Endothelial cell of umbilical vein (primary cell): ENCODE measurements at regions not wholly inside any gene's neighbourhood (a gene's known extent, or its start where the extent isn't known, plus 50 kb on each side); places are given as distances from the start of the nearest gene placed in this dataset.

Source experiments
- BruUV-seq: library from RNA; stranded (reverse); fragments of 400-500 nt; replicated peaks from 2 replicates; lab custom pipeline; 2021; lab: Mats Ljungman, UMichigan
- CTCF ChIA-PET: fragments of 300-600, 350-600 bp; sonication (Branson Sonifier 250); formaldehyde crosslinking; loops from one replicate; lab custom pipeline; 2021; ENCODE audit warnings: antibody characterized with exemption, inconsistent platforms; lab: Charles Lee
- POLR2A ChIA-PET: fragments of 300-600, 350-600 bp; sonication (Branson Sonifier 250); formaldehyde crosslinking; loops from one replicate; lab custom pipeline; 2021; ENCODE audit warnings: antibody characterized with exemption, inconsistent platforms; lab: Charles Lee
- DNase-seq: peaks from one replicate; pipeline ENCODE4 v3.0.0-alpha.2; 2011; ENCODE audit warnings: low read depth, low spot score
- FAIRE-seq: peaks from 2 replicates; lab custom pipeline; 2011; peaks lifted over from hg19 to GRCh38; lab: Jason Lieb, UNC
- H2AFZ ChIP-seq: 2 replicates; pipeline ENCODE4 v1.6.0; 2012; ENCODE audit warnings: low read depth, low read length, control low read depth, inconsistent platforms
- H3K27ac ChIP-seq: 2 replicates; pipeline ENCODE4 v1.5.1; 2011; ENCODE audit warnings: low read depth, mild to moderate bottlenecking, control low read depth, low read length, moderate library complexity; ENCODE audit not compliant: insufficient read depth
- H3K27me3 ChIP-seq, 2 experiments: 2 replicates each; pipeline versions ENCODE4 v1.6.0 to v1.6.1; 2011; ENCODE audit warnings: low read length in 2 of 2, mixed read lengths in 1 of 2; ENCODE audit not compliant: control insufficient read depth in 2 of 2, insufficient read depth in 2 of 2
- H3K36me3 ChIP-seq, 2 experiments: 2 replicates in 1 of 2; 3 replicates in 1 of 2; pipeline ENCODE4 v1.5.1; 2011; ENCODE audit warnings: low read length in 2 of 2, mild to moderate bottlenecking in 1 of 2, moderate library complexity in 1 of 2; ENCODE audit not compliant: control insufficient read depth in 2 of 2, insufficient read depth in 2 of 2; ENCODE audit errors: extremely low read depth in 1 of 2
- H3K4me1 ChIP-seq: 3 replicates; pipeline ENCODE4 v1.5.1; 2011; ENCODE audit warnings: mild to moderate bottlenecking, low read length; ENCODE audit not compliant: control insufficient read depth, insufficient read depth; ENCODE audit errors: extremely low read depth
- H3K4me2 ChIP-seq: 2 replicates; pipeline ENCODE4 v1.6.1; 2011; ENCODE audit warnings: low read length, control low read depth, mixed read lengths; ENCODE audit not compliant: insufficient read depth
- H3K4me3 ChIP-seq, 3 experiments: fragments of 200-600 bp in 1 of 3; sonication (generic), shearing (Covaris generic) in 1 of 3; replicated peaks in 1 of 3; 2 replicates each; pipeline ENCODE4 v1.5.1; 2011 to 2016; ENCODE audit warnings: control low read depth in 3 of 3, low read length in 3 of 3, mild to moderate bottlenecking in 2 of 3, inconsistent platforms in 1 of 3, low read depth in 1 of 3, moderate library complexity in 1 of 3; ENCODE audit not compliant: insufficient read depth in 1 of 3
- H3K79me2 ChIP-seq: 2 replicates; pipeline ENCODE4 v1.6.0; 2012; ENCODE audit warnings: low read length, inconsistent platforms; ENCODE audit not compliant: control insufficient read depth, insufficient read depth
- H3K9ac ChIP-seq: replicated peaks from 2 replicates; pipeline ENCODE3; 2011; ENCODE audit warnings: low read length, control low read depth; ENCODE audit not compliant: insufficient read depth; ENCODE audit errors: extremely low read depth
- H3K9me1 ChIP-seq: replicated peaks from 3 replicates; pipeline ENCODE4 v1.6.0; 2011; ENCODE audit warnings: mild to moderate bottlenecking, low read length; ENCODE audit not compliant: control insufficient read depth, insufficient read depth; ENCODE audit errors: extremely low read depth
- H3K9me3 ChIP-seq: replicated peaks from 2 replicates; pipeline ENCODE4 v1.5.1; 2012; ENCODE audit warnings: low read length, inconsistent platforms; ENCODE audit not compliant: control insufficient read depth, insufficient read depth
- H4K20me1 ChIP-seq: replicated peaks from 2 replicates; pipeline ENCODE3; 2011; ENCODE audit warnings: mild to moderate bottlenecking, low read length; ENCODE audit not compliant: control insufficient read depth, insufficient read depth; ENCODE audit errors: extremely low read depth
- CTCF ChIP-seq, 2 donors: IDR thresholded peaks; 1 replicate in 1 of 2; 2 replicates in 1 of 2; pipeline ENCODE4 v1.5.1; 2011; ENCODE audit warnings: low read length in 2 of 2, mild to moderate bottlenecking in 2 of 2, moderate library complexity in 2 of 2, control low read depth in 1 of 2, inconsistent platforms in 1 of 2, low read depth in 1 of 2; ENCODE audit not compliant: insufficient read depth in 1 of 2; ENCODE audit errors: extremely low read depth in 1 of 2
- EZH2 ChIP-seq: IDR thresholded peaks from 2 replicates; pipeline ENCODE4 v1.6.1; 2012; ENCODE audit warnings: borderline replicate concordance, low read depth, mild to moderate bottlenecking, moderate library complexity, low read length, inconsistent platforms; ENCODE audit not compliant: severe bottlenecking
- FOS ChIP-seq: IDR thresholded peaks from 2 replicates; pipeline ENCODE4 v1.6.1; 2011; ENCODE audit warnings: mild to moderate bottlenecking, low read length, moderate library complexity, borderline replicate concordance; ENCODE audit not compliant: insufficient read depth
- GATA2 ChIP-seq: IDR thresholded peaks from 2 replicates; pipeline ENCODE4 v1.7.0; 2011; ENCODE audit warnings: low read depth, mild to moderate bottlenecking, moderate library complexity, mixed read lengths, low read length; ENCODE audit not compliant: insufficient read length, insufficient read depth
- JUN ChIP-seq: IDR thresholded peaks from 2 replicates; pipeline ENCODE4 v1.6.1; 2011; ENCODE audit warnings: borderline replicate concordance, low read depth; ENCODE audit not compliant: insufficient read length, insufficient read depth
- MAX ChIP-seq: IDR thresholded peaks from 2 replicates; pipeline ENCODE4 v1.6.1; 2011; ENCODE audit not compliant: insufficient read depth, insufficient read length
- MYC ChIP-seq: IDR thresholded peaks from one replicate; pipeline ENCODE4 v1.6.1; 2011; ENCODE audit warnings: mild to moderate bottlenecking, low read depth, low read length
- POLR2A ChIP-seq: IDR thresholded peaks from 2 replicates; pipeline ENCODE4 v1.6.1; 2012; ENCODE audit warnings: low read depth, mild to moderate bottlenecking, control low read depth, low read length
- POLR2AphosphoS5 ChIP-seq: IDR thresholded peaks from 2 replicates; pipeline ENCODE4 v1.6.1; 2012; ENCODE audit warnings: low read depth, mild to moderate bottlenecking, control low read depth, low read length, moderate library complexity; ENCODE audit not compliant: insufficient read depth
- dilution Hi-C: fragments of 300-500 bp; cut with MboI; formaldehyde crosslinking; loops from one replicate; pipeline ENCODE4 v1.15.0; 2019; ENCODE audit warnings: low sequenced_read_pairs; ENCODE audit not compliant: extremely low pct_ligation_motif_present
- intact Hi-C: fragments of 100-400 bp; cut with micrococcal nuclease; formaldehyde crosslinking; loops from one replicate; pipeline ENCODE4 v1.10.0; 2022

GRCh38 chr5:173834071-173834771 is 53.9 kb upstream of the CPEB4 start:
- Histone ChIP-seq H3K9me1 (no peaks in the 10 kb centered on the region), H3K27me3 (no peaks in the 10 kb centered on the region), H3K4me3 (no peak overlapping the region), H3K79me2 (no peaks in the 10 kb centered on the region), H3K4me1 (no peaks in the 10 kb centered on the region), H2AFZ (no peak overlapping the region), H3K27ac (no peak overlapping the region), H4K20me1 (no peaks in the 10 kb centered on the region), H3K36me3 (no peaks in the 10 kb centered on the region), H3K9ac (no peak overlapping the region), H3K9me3 (no peaks in the 10 kb centered on the region), H3K4me2 (no peak overlapping the region)
- dilution Hi-C loops (no loop called here), intact Hi-C loops (no loop called here)
- ChIA-PET CTCF (no interaction called here), POLR2A (no interaction called here)
- DNase-seq (no peak), FAIRE-seq (no peak)
- no peak for TF ChIP-seq POLR2A
- TF ChIP-seq GATA2: no peak
- TF ChIP-seq FOS: no peak
- TF ChIP-seq MYC: no peak
- TF ChIP-seq CTCF (IDR thresholded peaks at IDR 0.05; ENCODE audit: extremely low read depth in 1 of 2, insufficient read depth in 1 of 2, low read depth in 1 of 2, low read length in 2 of 2): no peak
- no peak for TF ChIP-seq JUN
- TF ChIP-seq EZH2: no peak
- no peak for TF ChIP-seq POLR2AphosphoS5
- no peak for TF ChIP-seq MAX
- no TSS peak for BruUV-seq
